H1 (cell line): ENCODE measurements at regions not wholly inside any gene's neighbourhood (a gene's known extent, or its start where the extent isn't known, plus 50 kb on each side); places are given as distances from the start of the nearest gene placed in this dataset.

Source experiments
- CHD2 ChIP-seq: IDR thresholded peaks from 2 replicates; pipeline ENCODE4 v1.6.1; 2012; ENCODE audit warnings: low read length, improper control_type of control experiment
- GTF2F1 ChIP-seq: IDR thresholded peaks from 2 replicates; pipeline ENCODE4 v1.6.1; 2012; ENCODE audit warnings: low read depth, low read length, improper control_type of control experiment, borderline replicate concordance
- KDM4A ChIP-seq: IDR thresholded peaks from one replicate; pipeline ENCODE4 v1.7.1; 2012; ENCODE audit warnings: low read depth, mild to moderate bottlenecking, moderate library complexity, low read length, inconsistent platforms; ENCODE audit not compliant: severe bottlenecking
- KDM5A ChIP-seq: fragments of 200-600 bp; IDR thresholded peaks from 2 replicates; pipeline ENCODE4 v1.7.1; 2012; ENCODE audit warnings: mild to moderate bottlenecking, low read length, inconsistent platforms, mixed read lengths
- TF ChIP-seq, protein P1 (sequence below), 3 experiments: IDR thresholded peaks; 1 replicate in 2 of 3; 2 replicates in 1 of 3; pipeline versions ENCODE4 v1.5.1 to v1.6.1; 2011; ENCODE audit warnings: low read length in 3 of 3, mild to moderate bottlenecking in 3 of 3, inconsistent platforms in 2 of 3, low read depth in 1 of 3, moderate library complexity in 1 of 3; ENCODE audit not compliant: insufficient read depth in 1 of 3; ENCODE audit errors: control extremely low read depth in 1 of 3

GRCh38 chr15:62287066-62287857 lies 122.2 kb upstream of the C2CD4B start:
- TF ChIP-seq KDM5A: no peak
- TF ChIP-seq, protein P1, sequence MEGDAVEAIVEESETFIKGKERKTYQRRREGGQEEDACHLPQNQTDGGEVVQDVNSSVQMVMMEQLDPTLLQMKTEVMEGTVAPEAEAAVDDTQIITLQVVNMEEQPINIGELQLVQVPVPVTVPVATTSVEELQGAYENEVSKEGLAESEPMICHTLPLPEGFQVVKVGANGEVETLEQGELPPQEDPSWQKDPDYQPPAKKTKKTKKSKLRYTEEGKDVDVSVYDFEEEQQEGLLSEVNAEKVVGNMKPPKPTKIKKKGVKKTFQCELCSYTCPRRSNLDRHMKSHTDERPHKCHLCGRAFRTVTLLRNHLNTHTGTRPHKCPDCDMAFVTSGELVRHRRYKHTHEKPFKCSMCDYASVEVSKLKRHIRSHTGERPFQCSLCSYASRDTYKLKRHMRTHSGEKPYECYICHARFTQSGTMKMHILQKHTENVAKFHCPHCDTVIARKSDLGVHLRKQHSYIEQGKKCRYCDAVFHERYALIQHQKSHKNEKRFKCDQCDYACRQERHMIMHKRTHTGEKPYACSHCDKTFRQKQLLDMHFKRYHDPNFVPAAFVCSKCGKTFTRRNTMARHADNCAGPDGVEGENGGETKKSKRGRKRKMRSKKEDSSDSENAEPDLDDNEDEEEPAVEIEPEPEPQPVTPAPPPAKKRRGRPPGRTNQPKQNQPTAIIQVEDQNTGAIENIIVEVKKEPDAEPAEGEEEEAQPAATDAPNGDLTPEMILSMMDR (IDR thresholded peaks at IDR 0.05; ENCODE audit: control extremely low read depth in 1 of 3, insufficient read depth in 1 of 3, low read depth in 1 of 3, low read length in 3 of 3): no peak
- TF ChIP-seq CHD2: no peak
- no peak for TF ChIP-seq GTF2F1
- TF ChIP-seq KDM4A: no peak
